ENCODE measurements at regions not wholly inside any gene's neighbourhood (a gene's known extent, or its start where the extent isn't known, plus 50 kb on each side); places are given as distances from the start of the nearest gene placed in this dataset.

- TF ChIP-seq POLR2AphosphoS5 (IDR thresholded peaks at IDR 0.05; ENCODE audit: low read depth): no peak
- no peak for TF ChIP-seq CTCF (conservative IDR thresholded peaks at IDR 0.05; ENCODE audit: low read depth in 2 of 2)
- no peak for TF ChIP-seq EZH2phosphoT487 (IDR thresholded peaks at IDR 0.05; ENCODE audit: unreplicated experiment)
Observed at GRCh38 chr22:25354456-25354855, 135.0 kb downstream of the CRYBB2 start.

Measured in GM23338 (cell line).